HepG2 (cell line): ENCODE measurements at regions not wholly inside any gene's neighbourhood (a gene's known extent, or its start where the extent isn't known, plus 50 kb on each side); places are given as distances from the start of the nearest gene placed in this dataset.

Experiments
- ATAC-seq: fragments of 200-7000 bp; cut with Tn5 transposase; 3 replicates; pipeline ENCODE4 v1.9.1; 2020; ENCODE audit warnings: mild to moderate bottlenecking, moderate library complexity
- BruUV-seq: library from RNA; stranded (reverse); fragments of 400-500 nt; replicated peaks from 2 replicates; lab custom pipeline; 2021; lab: Mats Ljungman, UMichigan
- CTCF ChIA-PET: fragments of 300-600 bp; formaldehyde crosslinking; extraction: SDS; loops from one replicate; lab custom pipeline; 2021; ENCODE audit warnings: low total read pairs, inconsistent platforms, low intra/inter-chr PET ratio; lab: Yijun Ruan, JAX
- POLR2A ChIA-PET: fragments of 350-600 bp; sonication (Branson Sonifier 250); formaldehyde crosslinking; loops from one replicate; lab custom pipeline; 2020; ENCODE audit warnings: antibody characterized with exemption, inconsistent platforms; lab: Yijun Ruan, JAX
- DNase-seq: peaks from one replicate; pipeline ENCODE4 v3.0.0-alpha.2; 2015; ENCODE audit warnings: low spot score
- FAIRE-seq: peaks from 3 replicates; lab custom pipeline; 2011; peaks lifted over from hg19 to GRCh38; lab: Jason Lieb, UNC
- H2AFZ ChIP-seq: one replicate; pipeline ENCODE4 v1.6.1; 2011; ENCODE audit warnings: low read length, inconsistent platforms
- H3K27ac ChIP-seq: fragments of 300-600 bp; 3 replicates; pipeline ENCODE4 v1.8.0; 2011; ENCODE audit warnings: mixed run types, mild to moderate bottlenecking, mixed read lengths, low read length, inconsistent platforms; ENCODE audit not compliant: insufficient read depth; ENCODE audit errors: extremely low read length
- H3K27me3 ChIP-seq, 2 experiments: fragments of 200-600 bp in 1 of 2; 2 replicates in 1 of 2; 3 replicates in 1 of 2; pipeline versions ENCODE4 v1.6.0 to v1.8.0; 2011; ENCODE audit warnings: low read length in 2 of 2, mild to moderate bottlenecking in 2 of 2, moderate library complexity in 2 of 2, inconsistent platforms in 1 of 2; ENCODE audit not compliant: insufficient read depth in 2 of 2, control insufficient read depth in 1 of 2
- H3K36me3 ChIP-seq, 2 experiments: fragments of 200-600 bp in 1 of 2; replicated peaks in 1 of 2; 2 replicates in 1 of 2; 3 replicates in 1 of 2; pipeline versions ENCODE4 v1.5.1 to v1.8.0; 2011; ENCODE audit warnings: low read length in 2 of 2, inconsistent platforms in 1 of 2; ENCODE audit not compliant: insufficient read depth in 2 of 2, control insufficient read depth in 1 of 2
- H3K4me1 ChIP-seq: 2 replicates; pipeline ENCODE4 v1.5.1; 2012; ENCODE audit warnings: low read length, inconsistent platforms; ENCODE audit not compliant: insufficient read depth
- H3K4me2 ChIP-seq: 2 replicates; pipeline ENCODE4 v1.6.0; 2011; ENCODE audit warnings: low read depth, low read length, inconsistent platforms
- H3K4me3 ChIP-seq, 3 experiments: fragments of 200-600 bp in 1 of 3; sonication (generic), shearing (Covaris generic) in 1 of 3; replicated peaks in 1 of 3; 2 replicates each; pipeline ENCODE4 v1.5.1; 2011 to 2016; ENCODE audit warnings: low read length in 3 of 3, inconsistent platforms in 2 of 3, low read depth in 2 of 3, mild to moderate bottlenecking in 2 of 3, control low read depth in 1 of 3, mixed read lengths in 1 of 3; ENCODE audit not compliant: insufficient read depth in 1 of 3
- H3K79me2 ChIP-seq: one replicate; pipeline ENCODE4 v1.6.1; 2011; ENCODE audit warnings: low read length, inconsistent platforms; ENCODE audit not compliant: insufficient read depth
- H3K9ac ChIP-seq: 2 replicates; pipeline ENCODE4 v1.6.0; 2011; ENCODE audit warnings: mild to moderate bottlenecking, low read depth, low read length, inconsistent platforms; ENCODE audit not compliant: insufficient read depth
- H3K9me3 ChIP-seq: 2 replicates; pipeline ENCODE4 v1.5.1; 2012; ENCODE audit warnings: mild to moderate bottlenecking, low read length
- H4K20me1 ChIP-seq: 2 replicates; pipeline ENCODE4 v1.6.0; 2011; ENCODE audit warnings: inconsistent platforms, mild to moderate bottlenecking, low read length, moderate library complexity; ENCODE audit not compliant: insufficient read depth
- FOXP1 ChIP-seq, 2 experiments: fragments of 450-650 bp in 1 of 2; IDR thresholded peaks; 2 replicates each; pipeline ENCODE4 v1.6.1; 2017 to 2018; ENCODE audit warnings: antibody characterized with exemption in 1 of 2
- RBM22 ChIP-seq: fragments of 200-400 bp; formaldehyde crosslinking; optimal IDR thresholded peaks from 2 replicates; pipeline ENCODE3; 2017; ENCODE audit warnings: mild to moderate bottlenecking, low read length, moderate library complexity
- ZNF597 ChIP-seq: sonication (generic); formaldehyde crosslinking; IDR thresholded peaks from 2 replicates; pipeline ENCODE4 v1.5.0; 2020; ENCODE audit warnings: missing genetic modification reagents
- WGBS: methylation state at CpG from one replicate; pipeline ENCODE4 v1.1.6; 2017; ENCODE audit warnings: low lambda C conversion rate; 5-methylcytosine and 5-hydroxymethylcytosine counted together
- in situ Hi-C: cut with HindIII; loops from 2 replicates; pipeline ENCODE4 v1.10.0; 2017; ENCODE audit warnings: low pct_unique_long_range_greater_than_20kb; ENCODE audit not compliant: extremely low pct_ligation_motif_present
- intact Hi-C: fragments of 100-400 bp; cut with micrococcal nuclease; formaldehyde crosslinking; loops from one replicate; pipeline ENCODE4 v1.10.0; 2022; ENCODE audit not compliant: unreplicated experiment
- TF ChIP-seq, protein P1 (sequence below): sonication (generic); formaldehyde crosslinking; conservative IDR thresholded peaks from 2 replicates; pipeline ENCODE4 v1.8.0; 2022; ENCODE audit warnings: mild to moderate bottlenecking, moderate library complexity, missing genetic modification reagents
- TF ChIP-seq, protein P2 (sequence below): IDR thresholded peaks from 2 replicates; pipeline ENCODE4 v1.6.1; 2016; ENCODE audit warnings: missing genetic modification reagents, missing compliant biosample characterization
- TF ChIP-seq, protein P3 (sequence below): sonication (generic); formaldehyde crosslinking; IDR thresholded peaks from 2 replicates; pipeline ENCODE4 v1.4.0; 2020; ENCODE audit warnings: missing genetic modification reagents
- TF ChIP-seq, protein P4 (sequence below): sonication (generic); formaldehyde crosslinking; IDR thresholded peaks from 2 replicates; pipeline ENCODE4 v1.4.0; 2020; ENCODE audit warnings: missing genetic modification reagents

DNA sequence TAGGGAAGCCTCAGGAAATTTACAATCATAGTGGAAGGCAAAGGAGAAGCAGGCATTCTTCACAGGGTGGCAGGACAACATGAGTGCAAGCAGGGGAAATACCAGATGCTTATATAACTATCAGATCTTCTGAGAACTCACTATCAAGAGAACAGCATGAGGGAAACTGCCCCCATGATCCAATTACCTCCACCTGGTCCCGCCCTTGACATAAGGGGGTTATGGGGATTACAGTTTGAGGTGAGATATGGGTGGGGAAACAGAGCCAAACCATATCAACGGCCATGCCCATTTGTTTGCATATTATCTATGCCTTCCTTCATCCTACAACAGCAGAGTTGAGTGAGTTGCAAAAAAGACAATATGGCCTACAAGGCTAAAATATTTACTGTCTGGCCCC, 140.2 kb upstream of the CCDC196 start:
- no peak for FAIRE-seq
- no peak for DNase-seq
- 4% methylated on average over 2 of the region's 2 CpGs for WGBS
- H3K27me3 ChIP-seq = no peaks in the 10 kb centered on the region
- no peak overlapping the region for H3K4me2 ChIP-seq
- H3K4me1 ChIP-seq = no peaks in the 10 kb centered on the region
- no peak overlapping the region for H3K27ac ChIP-seq
- H3K79me2 ChIP-seq = no peaks in the 10 kb centered on the region
- POLR2A ChIA-PET = no interaction called here
- H3K9ac ChIP-seq = no peak overlapping the region
- H3K4me3 ChIP-seq = no peak overlapping the region
- no TSS peak for BruUV-seq
- no peaks in the 10 kb centered on the region for H4K20me1 ChIP-seq
- no peaks in the 10 kb centered on the region for H3K9me3 ChIP-seq
- intact Hi-C loops (no loop called here), in situ Hi-C loops (no loop called here)
- no peaks in the 10 kb centered on the region for H3K36me3 ChIP-seq
- TF ChIP-seq, protein P1, sequence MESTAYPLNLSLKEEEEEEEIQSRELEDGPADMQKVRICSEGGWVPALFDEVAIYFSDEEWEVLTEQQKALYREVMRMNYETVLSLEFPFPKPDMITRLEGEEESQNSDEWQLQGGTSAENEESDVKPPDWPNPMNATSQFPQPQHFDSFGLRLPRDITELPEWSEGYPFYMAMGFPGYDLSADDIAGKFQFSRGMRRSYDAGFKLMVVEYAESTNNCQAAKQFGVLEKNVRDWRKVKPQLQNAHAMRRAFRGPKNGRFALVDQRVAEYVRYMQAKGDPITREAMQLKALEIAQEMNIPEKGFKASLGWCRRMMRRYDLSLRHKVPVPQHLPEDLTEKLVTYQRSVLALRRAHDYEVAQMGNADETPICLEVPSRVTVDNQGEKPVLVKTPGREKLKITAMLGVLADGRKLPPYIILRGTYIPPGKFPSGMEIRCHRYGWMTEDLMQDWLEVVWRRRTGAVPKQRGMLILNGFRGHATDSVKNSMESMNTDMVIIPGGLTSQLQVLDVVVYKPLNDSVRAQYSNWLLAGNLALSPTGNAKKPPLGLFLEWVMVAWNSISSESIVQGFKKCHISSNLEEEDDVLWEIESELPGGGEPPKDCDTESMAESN (CRISPR knock-in tag) = no peak
- TF ChIP-seq FOXP1 (IDR thresholded peaks at IDR 0.05) (no peak), FOXP1 (CRISPR knock-in tag; IDR thresholded peaks at IDR 0.05) (no peak), RBM22 (no peak)
- TF ChIP-seq, protein P2, sequence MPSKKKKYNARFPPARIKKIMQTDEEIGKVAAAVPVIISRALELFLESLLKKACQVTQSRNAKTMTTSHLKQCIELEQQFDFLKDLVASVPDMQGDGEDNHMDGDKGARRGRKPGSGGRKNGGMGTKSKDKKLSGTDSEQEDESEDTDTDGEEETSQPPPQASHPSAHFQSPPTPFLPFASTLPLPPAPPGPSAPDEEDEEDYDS (CRISPR knock-in tag) = no peak
- CTCF ChIA-PET = no interaction called here
- ATAC-seq = no peak
- no peak overlapping the region for H2AFZ ChIP-seq

DNA sequence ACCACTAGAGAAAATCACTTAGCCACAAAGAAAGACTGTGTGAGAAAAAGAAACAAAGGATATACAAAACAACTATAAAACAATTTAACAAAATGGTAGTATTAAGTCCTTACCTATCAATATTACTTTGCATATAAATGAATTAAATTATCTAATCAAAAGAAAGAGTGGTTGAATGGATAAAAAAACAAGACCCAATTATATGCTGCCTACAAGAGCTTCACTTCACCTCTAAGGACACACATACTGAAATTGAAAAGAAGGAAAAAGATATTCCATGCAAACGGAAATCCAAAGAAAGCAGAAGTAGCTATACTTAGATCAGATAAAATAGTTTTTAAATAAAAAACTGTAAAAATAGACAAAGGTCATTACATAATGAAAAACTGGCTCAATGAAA, 134.9 kb upstream of the CCDC196 start:
- no peak for FAIRE-seq
- Histone ChIP-seq H3K4me3 (no peak overlapping the region), H3K9me3 (no peaks in the 10 kb centered on the region), H3K4me2 (no peak overlapping the region), H3K79me2 (no peaks in the 10 kb centered on the region), H3K4me1 (no peaks in the 10 kb centered on the region), H3K27me3 (no peaks in the 10 kb centered on the region), H3K9ac (no peak overlapping the region), H4K20me1 (no peaks in the 10 kb centered on the region; the same call in 1 of the 2 replicates), H2AFZ (no peak overlapping the region), H3K27ac (no peak overlapping the region), H3K36me3 (no peaks in the 10 kb centered on the region)
- BruUV-seq = no TSS peak
- WGBS = 2% methylated on average over 1 of the region's 1 CpG
- no peak for DNase-seq
- intact Hi-C loops (loop anchor here (10.0 kb wide), 1 partner anchor 763 kb away; no protein-coding TSS in a partner anchor), in situ Hi-C loops (loop anchor here (25.0 kb wide), 1 partner anchor 761 kb away; no protein-coding TSS in a partner anchor)
- CTCF ChIA-PET = no interaction called here
- ATAC-seq = no peak
- POLR2A ChIA-PET = no interaction called here
- TF ChIP-seq, protein P3, sequence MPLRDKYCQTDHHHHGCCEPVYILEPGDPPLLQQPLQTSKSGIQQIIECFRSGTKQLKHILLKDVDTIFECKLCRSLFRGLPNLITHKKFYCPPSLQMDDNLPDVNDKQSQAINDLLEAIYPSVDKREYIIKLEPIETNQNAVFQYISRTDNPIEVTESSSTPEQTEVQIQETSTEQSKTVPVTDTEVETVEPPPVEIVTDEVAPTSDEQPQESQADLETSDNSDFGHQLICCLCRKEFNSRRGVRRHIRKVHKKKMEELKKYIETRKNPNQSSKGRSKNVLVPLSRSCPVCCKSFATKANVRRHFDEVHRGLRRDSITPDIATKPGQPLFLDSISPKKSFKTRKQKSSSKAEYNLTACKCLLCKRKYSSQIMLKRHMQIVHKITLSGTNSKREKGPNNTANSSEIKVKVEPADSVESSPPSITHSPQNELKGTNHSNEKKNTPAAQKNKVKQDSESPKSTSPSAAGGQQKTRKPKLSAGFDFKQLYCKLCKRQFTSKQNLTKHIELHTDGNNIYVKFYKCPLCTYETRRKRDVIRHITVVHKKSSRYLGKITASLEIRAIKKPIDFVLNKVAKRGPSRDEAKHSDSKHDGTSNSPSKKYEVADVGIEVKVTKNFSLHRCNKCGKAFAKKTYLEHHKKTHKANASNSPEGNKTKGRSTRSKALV (CRISPR knock-in tag) = no peak
- no peak for TF ChIP-seq ZNF597 (CRISPR knock-in tag)
- TF ChIP-seq, protein P4, sequence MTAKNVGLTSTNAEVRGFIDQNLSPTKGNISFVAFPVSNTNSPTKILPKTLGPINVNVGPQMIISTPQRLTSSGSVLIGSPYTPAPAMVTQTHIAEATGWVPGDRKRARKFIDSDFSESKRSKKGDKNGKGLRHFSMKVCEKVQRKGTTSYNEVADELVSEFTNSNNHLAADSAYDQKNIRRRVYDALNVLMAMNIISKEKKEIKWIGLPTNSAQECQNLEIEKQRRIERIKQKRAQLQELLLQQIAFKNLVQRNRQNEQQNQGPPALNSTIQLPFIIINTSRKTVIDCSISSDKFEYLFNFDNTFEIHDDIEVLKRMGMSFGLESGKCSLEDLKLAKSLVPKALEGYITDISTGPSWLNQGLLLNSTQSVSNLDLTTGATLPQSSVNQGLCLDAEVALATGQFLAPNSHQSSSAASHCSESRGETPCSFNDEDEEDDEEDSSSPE (CRISPR knock-in tag) = no peak
